NK-92 (cell line): ENCODE measurements at regions not wholly inside any gene's neighbourhood (a gene's known extent, or its start where the extent isn't known, plus 50 kb on each side); places are given as distances from the start of the nearest gene placed in this dataset.

Experiments
- DNase-seq: peaks from one replicate; lab custom pipeline; 2025; ENCODE audit not compliant: unreplicated experiment; lab: John Stamatoyannopoulos, UW

DNA sequence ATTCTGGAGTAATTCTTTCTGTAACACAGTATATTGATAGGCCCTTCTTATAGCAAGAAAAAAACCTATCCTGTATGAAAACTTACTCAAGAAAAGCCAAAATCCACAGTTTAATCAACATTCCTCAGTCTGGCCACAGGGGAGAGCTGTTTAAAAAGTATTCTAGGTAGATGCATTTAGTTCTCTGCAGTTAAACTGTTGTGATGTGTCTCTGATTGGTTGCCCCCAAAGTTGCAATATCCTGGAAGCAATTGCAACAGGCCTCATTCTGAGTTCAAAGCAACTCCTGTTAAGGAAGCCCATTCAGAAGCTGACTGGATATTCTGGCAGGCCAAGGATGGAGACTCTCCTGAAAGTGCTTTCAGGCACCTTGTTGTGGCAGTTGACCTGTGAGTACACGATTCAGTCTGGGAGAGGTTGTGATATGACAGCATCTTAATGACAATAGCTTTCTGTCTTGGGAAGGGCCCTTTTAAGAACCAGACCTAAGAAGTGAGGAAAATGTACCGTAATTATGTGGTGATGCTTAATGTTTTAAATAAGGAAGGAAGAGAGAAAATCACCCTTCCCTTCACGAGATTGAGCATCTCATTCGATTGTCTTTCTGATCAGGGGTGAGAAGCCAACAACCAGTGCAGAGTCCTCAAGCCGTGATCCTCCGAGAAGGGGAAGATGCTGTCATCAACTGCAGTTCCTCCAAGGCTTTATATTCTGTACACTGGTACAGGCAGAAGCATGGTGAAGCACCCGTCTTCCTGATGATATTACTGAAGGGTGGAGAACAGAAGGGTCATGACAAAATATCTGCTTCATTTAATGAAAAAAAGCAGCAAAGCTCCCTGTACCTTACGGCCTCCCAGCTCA is 420.7 kb downstream of the DAD1 start:
- no peak for DNase-seq

DNA sequence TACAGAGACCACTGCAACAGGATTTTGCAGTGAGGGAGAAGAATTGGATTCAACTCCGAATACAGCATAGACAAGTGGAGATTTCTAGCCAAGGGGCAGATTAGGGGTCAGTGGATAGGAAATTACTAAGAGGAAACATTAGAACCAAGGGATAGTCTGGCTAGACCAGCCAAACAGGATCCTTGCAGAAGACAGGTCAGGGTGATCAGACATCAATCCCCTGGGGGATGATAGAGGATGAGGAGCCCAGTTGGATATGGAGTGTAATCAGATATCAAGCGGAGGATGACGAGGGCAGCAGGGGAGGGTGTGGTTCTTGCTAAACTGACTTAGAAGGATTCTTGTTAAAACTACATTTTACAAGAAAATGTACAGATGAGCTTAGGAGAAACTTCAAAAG is 424.4 kb downstream of the DAD1 start:
- no peak for DNase-seq

DNA sequence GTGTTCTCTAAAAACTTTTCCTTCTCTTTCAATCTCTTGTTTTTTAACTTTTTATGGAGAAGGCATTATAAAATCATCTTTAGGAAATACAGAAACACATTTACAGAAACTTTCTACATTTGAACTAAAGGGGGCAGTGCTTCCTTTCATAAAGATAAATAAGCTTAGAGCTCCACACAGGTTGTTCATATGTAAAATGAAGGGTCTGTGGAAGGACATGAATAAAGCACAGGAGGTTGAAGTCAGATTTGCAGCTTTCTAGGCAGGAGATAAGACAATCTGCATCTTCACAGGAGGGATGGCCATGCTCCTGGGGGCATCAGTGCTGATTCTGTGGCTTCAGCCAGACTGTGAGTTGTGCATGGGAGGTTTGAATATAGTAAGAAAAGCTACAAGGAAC is 426.0 kb downstream of the DAD1 start:
- DNase-seq, result no peak

DNA sequence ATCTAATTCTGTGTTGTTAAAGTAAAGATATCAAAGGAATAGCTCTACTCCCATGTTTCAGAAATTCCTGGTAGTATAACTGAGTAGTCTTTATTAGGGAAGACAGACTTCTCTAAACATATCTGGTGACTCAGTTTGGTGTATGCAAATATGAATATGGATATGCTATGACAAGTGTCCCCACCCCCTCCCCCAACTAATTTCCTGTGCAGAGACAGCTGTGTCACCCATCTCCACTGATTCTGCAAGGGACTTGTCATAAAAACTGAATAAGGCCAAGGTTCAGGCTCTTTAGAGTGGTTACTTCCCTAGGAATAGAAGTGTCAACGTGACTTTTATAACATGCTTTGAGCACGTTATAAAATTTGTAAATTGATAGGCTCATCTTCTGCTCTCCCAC is 429.1 kb downstream of the DAD1 start:
- DNase-seq, result no peak

DNA sequence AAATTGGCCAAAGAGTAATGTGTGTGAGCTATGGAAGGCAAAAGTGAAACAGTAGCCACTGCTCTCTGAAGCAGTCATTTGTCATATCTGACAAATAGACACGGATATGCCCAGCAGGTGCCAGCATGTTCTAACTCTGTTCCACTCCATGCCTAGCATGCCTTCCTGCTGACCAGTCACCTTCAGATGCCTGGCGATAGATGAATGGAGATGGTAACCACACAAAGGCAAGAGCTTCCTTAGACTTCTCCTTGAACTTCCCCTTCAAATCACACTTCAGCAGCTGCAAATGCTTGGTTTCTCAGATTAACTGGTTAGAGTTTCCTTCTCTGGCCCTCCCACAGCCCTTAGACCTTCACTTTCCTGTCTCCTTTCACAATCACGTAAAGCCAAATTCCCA is 429.9 kb downstream of the DAD1 start:
- DNase-seq, result no peak

DNA sequence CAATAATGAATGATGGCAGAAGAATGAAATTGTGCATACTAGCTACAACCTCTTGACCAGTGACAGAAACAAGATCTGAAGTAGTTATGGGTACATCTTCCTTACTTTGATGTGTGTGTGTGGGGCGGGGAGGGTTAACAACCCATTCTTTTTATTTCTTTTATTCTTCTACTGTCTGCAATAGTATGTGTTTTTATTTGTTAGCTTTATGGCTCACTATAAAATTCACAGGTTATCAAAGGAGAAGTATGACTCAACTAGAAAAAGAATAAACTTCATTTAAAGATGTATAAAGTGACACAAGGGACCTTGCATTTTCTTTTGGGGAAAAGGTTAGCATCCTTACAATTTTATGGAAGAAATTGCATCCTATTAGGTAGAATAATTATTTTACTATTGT is 430.5 kb downstream of the DAD1 start:
- no peak for DNase-seq

DNA sequence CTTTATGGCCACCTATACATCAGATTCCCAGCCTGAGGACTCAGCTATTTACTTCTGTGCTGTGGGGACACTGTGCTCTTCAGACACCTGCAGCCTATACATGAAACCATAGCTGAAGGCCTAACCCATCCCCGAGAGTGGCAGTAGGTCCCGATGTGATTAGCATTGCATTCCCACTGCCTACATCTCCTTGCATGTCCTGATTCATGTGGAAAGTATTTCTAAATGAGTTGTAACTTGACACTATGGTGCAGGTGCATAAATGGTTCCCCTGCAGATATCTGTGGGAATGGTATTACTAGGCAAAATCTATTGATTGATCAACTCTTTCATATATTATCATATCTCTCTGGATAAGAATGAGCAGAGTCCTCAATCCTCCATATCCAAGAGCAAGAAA is 433.5 kb downstream of the DAD1 start:
- no peak for DNase-seq

DNA sequence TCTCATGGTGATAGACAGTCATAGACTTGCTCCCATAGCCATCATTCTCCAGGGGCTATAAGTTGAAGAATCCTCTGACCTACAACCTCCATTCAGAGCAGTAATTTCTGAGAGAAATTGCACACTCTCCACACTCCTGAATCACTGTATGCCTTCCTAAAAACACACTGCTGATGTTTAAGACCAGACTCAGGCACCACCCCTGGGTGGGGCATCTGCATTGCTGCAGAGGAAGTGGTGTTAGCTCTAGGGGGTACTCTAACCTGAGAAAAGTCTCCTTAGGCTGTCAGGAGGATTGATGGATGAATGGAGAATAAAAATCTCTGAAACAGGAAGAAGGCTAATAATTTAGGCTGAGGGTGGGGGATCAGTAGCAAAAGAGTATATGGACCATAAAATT is 436.1 kb downstream of the DAD1 start:
- no peak for DNase-seq

DNA sequence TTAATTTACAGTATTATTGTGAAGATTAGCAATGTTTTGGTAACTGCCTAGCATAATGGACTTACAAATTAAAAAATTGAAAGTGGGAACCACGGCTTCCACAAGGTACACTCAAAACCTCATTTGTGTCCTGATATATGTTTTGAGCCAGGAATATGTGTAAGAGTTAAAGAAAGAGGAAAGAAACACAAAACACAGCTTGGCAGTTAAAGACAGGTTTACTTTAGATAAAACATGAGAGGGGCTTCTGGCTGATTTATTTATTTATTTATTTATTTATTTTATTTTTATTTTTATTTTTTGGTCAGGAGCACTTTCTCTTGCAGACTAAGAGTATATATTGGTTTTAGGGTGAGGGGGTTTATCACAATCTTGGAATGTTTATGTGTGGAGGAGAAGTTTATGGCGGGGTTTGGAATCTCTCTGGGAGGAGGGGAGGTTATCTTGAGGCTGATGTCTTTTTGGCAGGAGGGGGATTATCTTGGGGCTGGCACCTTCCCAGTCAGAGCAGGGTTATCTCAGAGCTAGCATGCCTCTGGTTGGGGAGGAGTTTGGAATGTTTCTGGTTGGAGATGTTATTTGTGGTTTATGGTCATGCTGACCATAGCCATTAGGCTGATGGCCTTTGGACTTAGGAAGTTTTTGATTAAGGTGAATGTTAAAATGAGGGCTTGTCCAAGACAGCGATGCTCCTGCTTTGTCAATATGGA is 436.7 kb downstream of the DAD1 start:
- no peak for DNase-seq

DNA sequence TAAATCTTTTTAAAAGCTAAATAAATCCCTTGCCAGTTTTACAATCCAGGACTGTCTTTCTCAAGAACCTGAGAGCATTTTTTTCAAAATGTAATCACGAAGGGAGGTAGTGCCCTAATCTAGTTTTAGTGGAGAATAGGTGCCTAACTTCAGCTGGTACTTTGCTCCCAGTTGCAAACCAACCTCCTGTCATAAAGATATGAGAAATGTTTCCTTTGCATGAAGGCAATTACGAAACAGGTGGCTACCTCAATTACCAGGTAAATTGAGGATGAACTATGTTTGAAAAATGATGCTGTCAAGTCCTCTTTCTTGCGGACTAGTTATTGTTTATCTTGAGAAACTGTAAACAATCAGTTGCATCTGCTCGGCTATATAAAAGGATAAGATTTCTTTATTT is 437.9 kb downstream of the DAD1 start:
- DNase-seq, result no peak

DNA sequence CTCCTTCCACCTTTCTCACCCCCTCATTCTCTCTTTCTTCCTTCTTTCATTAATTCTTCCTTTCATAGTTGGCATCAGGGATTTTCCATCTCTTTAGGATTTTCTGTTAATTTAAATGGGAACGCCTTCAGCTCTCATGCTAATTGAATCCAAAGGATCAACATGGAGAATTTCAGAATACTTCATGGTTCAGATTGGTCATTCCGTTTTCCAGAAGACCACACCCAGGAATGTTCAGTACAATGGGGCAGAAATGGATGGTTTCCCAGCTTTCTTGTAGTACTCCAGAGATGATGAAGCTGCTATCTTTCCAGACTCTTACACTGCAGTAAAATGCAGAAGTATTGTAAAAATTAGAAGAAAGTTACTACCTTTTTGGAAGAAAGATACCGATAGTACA is 440.0 kb downstream of the DAD1 start:
- DNase-seq, result no peak

DNA sequence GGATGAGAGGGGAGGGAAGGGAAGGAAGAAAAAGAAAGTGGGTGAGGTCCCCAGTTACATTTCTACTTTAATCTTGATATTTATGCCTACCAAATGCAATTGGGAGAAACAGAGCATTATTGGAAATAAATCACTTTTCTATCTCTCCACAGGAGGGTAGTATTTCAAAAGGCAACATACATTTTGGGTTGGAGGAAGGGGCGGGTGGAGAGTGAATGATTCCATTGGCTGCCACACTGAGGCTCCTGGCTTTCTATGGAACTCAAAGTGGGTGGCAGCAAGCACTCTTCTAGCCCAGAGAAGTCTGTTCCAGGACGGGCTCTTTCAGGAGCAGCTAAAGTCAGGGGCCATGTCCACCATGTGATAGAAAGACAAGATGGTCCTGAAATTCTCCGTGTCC is 441.3 kb downstream of the DAD1 start:
- DNase-seq, result no peak

DNA sequence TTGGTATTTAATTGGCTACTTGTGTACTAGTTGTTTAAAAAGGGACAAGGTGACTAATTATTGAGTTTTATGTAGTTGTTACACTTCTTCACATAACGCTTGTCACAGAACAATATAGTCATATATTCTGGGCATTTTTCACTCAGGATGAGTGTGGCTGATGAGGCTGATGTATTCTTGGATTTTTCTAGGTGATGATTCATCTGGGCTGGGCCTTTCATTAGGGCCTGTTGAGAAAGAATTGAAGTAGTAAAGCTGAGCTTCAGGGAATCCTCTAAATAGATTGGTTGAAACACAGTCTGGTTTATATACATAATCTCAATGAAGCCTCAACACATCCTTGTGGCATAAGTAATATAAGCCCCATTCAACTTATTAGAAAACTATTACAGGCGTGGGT is 445.7 kb downstream of the DAD1 start:
- DNase-seq, result no peak

DNA sequence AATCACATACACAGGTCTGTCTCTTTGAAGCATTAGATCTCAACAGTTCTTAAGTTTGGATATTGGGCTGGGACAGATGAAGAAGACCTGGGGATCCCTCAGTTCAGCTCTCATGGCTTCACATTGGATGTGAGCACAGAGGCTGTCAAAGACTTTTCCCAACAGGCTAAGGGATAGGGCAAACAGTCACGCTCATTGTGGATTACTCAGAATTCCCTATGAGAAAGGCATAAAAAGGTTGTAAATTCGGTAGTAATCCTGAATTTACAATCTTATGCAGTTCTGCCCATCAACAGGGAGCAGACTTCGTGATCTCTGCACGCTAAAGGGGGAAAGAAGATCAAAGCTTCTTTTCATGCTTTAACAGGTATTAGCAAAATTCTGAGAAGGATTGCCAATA is 448.4 kb downstream of the DAD1 start:
- DNase-seq, result no peak

DNA sequence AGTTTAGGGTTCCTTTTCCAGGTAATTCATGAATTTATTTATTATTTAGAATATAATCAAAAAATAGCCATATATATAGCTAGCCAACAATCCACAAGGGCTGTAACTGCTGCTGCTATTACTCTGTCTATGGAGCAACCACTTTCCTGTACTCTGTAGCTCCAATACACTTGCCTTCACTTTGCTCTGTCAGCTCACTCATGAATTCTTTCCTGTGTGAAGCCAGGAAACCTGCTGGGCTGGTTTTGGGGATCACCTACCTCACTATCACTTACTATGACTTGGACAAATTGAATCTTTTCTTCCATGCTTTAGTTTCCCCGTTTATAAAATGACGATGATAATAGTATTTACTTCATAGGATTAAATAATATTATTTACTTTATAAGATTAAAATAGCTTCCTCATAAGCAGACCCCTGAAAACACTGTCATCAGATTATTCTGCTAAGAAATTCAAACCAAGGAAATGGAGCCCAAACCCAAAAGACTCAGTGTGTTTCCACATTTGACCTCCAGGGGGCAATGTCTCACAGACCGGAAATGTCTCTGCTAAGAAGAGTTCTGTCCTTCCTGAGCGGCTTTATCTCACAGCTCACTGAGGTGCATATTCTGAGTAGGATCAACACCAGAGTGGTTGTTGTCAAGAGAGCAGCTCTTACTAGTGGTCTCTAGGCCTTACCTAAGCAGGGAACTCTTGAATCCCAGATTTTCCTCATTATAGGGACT is 457.1 kb downstream of the DAD1 start:
- DNase-seq, result no peak

DNA sequence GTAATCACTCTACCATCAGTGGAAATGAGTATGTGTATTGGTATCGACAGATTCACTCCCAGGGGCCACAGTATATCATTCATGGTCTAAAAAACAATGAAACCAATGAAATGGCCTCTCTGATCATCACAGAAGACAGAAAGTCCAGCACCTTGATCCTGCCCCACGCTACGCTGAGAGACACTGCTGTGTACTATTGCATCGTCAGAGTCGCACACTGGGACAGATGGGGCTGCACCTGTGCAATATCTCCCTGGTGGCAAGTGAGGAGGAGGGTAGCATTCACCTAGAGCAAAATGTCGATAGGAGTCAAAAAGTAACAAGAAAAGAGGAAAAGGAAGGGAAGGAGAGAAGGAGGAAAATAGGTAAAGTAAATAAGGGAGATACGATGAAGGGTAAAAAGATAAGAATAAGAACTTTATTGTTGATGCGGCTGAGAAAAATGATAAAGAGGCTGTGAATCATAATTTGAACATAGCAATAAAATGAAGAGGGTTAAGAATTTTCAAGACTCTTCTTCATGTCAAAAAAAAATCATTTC is 450.5 kb upstream of the OR4E1 start:
- no peak for DNase-seq

DNA sequence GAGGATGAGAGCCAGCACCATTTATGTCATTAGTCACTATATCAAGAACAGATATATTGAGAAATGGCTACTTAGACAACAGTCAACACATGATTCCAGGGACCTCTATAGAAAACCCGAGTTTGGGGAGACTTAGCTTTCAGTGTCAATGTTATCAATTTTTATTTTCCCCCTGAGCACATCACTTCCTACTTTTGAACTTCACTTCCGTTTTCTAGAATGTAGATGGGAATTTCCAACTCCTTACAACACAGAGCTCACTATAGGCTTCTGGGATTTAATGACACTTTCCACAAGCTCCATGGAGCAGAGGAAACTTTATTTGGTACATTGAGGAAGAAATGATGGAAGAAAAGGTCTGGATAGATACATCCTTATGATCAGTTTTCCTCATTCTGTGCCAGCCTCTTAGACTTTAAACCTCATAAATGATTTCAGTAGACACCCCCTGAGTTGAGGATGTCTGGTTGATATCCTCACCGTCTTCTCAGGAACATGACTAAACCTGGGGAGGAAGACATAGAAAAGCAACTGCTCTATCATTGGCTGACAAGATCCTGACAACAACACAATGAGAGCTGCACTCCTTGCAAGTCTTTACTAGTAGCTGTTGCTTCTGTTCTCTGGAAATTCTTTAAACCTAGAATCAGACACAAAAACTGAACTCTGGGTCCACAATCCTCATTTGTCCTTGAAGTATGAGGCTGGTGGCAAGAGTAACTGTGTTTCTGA is 449.4 kb upstream of the OR4E1 start:
- no peak for DNase-seq

DNA sequence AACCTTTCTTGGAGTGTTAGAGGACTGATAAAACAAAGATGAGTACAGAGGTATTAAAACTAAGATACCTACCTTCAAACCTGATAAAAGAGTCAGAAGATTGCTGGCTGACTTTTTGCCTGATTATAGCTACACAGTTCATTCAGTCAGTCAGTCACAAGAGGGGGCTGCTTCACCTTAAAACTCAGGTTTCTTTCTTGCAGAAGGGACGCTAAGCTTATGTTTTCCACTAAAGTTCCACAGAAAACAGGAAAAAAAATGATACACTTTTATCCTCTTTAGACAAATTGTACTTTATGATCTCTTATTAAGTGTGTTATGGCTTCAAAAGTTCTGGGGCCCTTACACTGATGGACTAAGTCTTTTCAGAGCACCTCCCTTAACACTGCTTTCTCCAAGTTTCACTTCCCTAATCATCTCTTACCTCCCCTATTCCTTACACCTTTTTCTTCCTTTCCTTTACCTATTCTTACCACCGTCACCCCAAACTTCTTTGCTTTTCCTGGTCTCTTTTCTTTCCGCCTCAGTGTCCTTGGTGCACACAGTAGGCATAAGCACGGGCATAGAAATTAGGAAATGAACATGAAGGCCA is 448.7 kb upstream of the OR4E1 start:
- DNase-seq, result no peak

DNA sequence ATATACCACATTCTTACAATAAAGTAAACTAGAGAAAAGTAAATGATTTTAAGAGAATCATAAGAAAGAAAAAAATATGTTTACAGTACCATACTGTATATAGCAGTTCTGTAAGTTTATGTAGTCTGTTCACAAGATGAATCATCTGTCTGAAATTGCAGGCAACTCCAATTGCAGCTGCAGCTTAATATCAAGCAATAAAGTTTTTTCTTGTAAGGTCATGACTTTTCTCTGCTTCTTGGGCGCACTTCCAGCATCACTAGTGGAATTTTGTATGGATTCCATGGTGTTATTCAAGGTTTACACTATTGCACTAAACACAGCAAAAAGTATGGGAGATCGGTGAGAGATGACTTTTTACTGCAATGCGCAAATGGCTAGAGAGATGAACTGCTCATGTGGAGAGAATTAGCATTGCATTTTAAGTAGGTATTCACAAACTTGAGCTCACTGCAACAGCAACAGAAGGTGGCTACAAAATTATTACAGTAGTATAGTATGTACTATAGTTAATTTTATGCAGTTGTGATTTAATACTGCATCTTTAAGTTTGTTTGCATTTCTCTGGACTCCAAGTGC is 445.4 kb upstream of the OR4E1 start:
- DNase-seq, result no peak

DNA sequence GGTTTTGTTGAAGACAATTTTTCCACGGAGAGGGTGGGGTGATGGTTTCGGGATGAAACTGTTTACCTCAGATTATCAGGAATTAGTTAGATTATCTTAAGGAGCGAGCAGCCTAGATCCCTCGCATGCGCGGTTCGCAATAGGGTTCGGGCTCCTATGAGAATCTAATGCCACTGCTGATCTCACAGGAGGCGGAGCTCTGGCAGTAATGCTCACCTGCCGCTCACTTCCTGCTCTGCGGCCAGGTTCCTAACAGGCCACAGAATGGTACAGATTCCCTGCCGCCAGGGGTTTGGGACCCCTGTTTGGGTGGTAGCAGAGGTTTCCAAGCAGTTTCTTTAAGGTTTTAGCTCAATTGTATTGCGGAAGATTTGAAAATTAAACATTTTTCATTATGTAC is 439.8 kb upstream of the OR4E1 start:
- no peak for DNase-seq
